ENCODE measurements at regions not wholly inside any gene's neighbourhood (a gene's known extent, or its start where the extent isn't known, plus 50 kb on each side); places are given as distances from the start of the nearest gene placed in this dataset.
"Not testable (repeated sequence)": the region's sequence is repeated elsewhere in the genome, so short reads cannot be mapped to it uniquely, and the experiment has no call there.

DNA sequence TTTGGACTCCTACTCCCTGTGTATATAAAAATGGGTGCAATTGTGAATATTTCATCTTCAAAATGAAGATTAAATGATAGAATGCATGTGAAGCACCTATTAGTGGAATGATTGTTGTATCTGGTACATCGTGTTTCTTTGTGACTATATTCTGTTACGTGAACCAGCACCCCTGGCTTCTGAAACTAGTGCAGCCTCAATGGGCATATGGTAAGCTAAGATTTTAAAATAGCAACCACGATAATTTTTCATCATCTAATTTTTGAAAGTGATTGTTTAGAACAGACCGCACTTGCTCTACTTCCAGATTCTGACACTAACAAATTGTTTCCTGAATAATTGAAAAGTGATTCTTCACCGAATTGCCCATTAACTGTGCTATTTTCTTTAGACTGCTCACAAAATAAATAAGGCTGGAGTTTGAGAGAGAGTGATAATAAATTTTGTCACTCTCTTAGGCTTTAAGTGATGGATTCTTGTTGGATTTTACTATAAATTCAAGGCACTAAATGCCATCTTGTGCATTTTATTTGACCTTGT is 806.1 kb upstream of the LRATD1 start:
- Mint-ChIP-seq H3K9me3 (peaks cover 8% of the 10 kb centered on the region), H3K36me3 (no peaks in the 10 kb centered on the region), H3K4me3 (no peak overlapping the region), H3K27ac (no peak overlapping the region), H3K4me1 (no peaks in the 10 kb centered on the region), H3K27me3 (no peaks in the 10 kb centered on the region)
- POLR2A ChIA-PET, result no interaction called here
- no peak for DNase-seq
- ATAC-seq (ENCODE audit: low read depth), result no peak

DNA sequence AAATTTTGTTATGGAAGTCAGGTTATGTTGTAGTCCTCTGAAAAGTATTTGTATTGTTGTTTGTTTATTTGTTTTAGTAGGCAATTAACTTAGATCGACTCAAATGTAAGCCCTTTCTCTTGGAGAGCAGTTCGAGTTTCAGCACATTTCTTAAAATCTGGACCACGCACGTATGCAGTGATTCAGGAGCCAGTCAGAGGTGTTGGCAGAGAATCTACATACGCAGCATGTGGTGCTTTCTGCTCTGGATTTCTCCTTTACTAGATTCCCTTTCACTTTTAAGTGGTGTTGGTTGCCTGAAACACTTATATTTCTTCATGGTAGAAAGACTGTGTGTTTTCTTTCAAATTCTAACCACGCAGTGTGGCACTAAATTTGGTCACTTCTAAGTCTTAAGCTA is 773.9 kb upstream of the LRATD1 start:
- H3K4me1 Mint-ChIP-seq, result no peaks in the 10 kb centered on the region
- no peak overlapping the region for H3K4me3 Mint-ChIP-seq
- no peaks in the 10 kb centered on the region for H3K36me3 Mint-ChIP-seq

DNA sequence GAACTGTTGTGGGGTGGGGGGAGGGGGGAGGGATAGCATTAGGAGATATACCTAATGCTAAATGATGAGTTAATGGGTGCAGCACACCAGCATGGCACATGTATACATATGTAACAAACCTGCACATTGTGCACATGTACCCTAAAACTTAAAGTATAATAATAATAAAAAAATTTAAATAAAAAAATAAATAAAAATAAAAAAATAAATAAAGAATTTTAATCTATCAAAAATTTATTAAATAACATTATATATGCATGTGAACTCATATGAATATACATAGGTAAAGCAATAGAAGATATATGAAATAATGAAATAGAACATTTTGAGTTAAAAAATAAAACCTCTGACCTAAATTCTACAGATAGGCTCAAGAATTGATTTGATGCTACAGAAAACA is 764.2 kb upstream of the LRATD1 start:
- H3K9me3 Mint-ChIP-seq; ATAC-seq (ENCODE audit: low read depth); H3K36me3 Mint-ChIP-seq; H3K4me3 Mint-ChIP-seq; POLR2A ChIA-PET; DNase-seq; H3K27me3 Mint-ChIP-seq; H3K4me1 Mint-ChIP-seq; H3K27ac Mint-ChIP-seq: not testable (repeated sequence)

More for the DNA sequence above, 773.9 kb upstream of the LRATD1 start:
- DNase-seq, result no peak
- POLR2A ChIA-PET, result no interaction called here
- no peaks in the 10 kb centered on the region for H3K27me3 Mint-ChIP-seq
- H3K9me3 Mint-ChIP-seq, result peaks cover 3% of the 10 kb centered on the region
- no peak for ATAC-seq (ENCODE audit: low read depth)
- H3K27ac Mint-ChIP-seq, result no peak overlapping the region

DNA sequence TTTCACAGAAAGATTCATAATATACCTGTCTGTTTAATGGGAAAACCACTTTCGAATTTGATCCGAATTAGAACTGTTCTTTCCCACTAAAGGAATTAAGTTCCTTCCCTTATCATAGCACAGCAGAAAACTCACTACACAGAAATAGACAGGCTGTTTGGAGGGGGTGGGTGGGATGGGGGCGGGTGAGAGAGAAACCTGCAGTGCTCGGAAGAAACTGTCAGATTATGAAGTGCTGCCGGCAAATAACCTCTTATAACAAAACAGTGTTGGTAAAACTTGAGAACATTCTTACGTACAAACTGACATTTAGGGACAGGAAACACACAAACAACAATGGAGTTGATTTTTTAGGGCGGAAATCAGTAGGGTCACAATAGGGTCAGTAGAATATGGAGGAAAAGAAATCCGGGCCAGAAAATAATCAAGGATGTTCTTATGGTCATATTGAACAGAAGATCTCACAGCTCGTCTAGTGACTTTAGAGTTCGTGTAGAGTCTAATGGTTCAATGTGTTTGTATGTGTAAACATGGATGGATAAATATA is 756.0 kb upstream of the LRATD1 start:
- Mint-ChIP-seq H3K4me1 (no peaks in the 10 kb centered on the region), H3K9me3 (peaks cover 3% of the 10 kb centered on the region), H3K27me3 (no peaks in the 10 kb centered on the region), H3K27ac (no peak overlapping the region), H3K4me3 (no peak overlapping the region), H3K36me3 (no peaks in the 10 kb centered on the region)
- POLR2A ChIA-PET, result no interaction called here
- no peak for ATAC-seq (ENCODE audit: low read depth)
- DNase-seq, result no peak

DNA sequence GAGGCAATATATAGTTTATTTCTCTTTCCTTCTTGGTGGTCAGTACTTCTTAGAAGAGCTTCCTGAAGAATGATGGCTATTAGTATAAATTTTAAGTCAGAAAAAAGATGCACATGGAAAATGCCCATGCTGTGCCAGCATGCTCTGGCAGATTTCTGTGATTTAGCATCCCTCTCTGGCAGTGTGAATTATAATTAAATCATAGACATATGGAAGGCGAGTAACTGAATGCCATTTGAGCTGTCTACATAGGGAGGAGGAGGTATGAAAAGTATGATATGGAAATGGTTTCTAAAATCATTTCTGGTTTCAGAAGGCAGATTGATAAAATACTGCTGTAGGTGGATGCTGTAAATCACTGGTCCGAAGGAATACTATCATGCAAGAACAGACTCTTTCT is 754.9 kb upstream of the LRATD1 start:
- Mint-ChIP-seq H3K4me1 (no peaks in the 10 kb centered on the region), H3K9me3 (peaks cover 3% of the 10 kb centered on the region), H3K4me3 (no peak overlapping the region), H3K36me3 (no peaks in the 10 kb centered on the region), H3K27me3 (no peaks in the 10 kb centered on the region), H3K27ac (no peak overlapping the region)
- no peak for ATAC-seq (ENCODE audit: low read depth)
- POLR2A ChIA-PET, result no interaction called here
- no peak for DNase-seq

DNA sequence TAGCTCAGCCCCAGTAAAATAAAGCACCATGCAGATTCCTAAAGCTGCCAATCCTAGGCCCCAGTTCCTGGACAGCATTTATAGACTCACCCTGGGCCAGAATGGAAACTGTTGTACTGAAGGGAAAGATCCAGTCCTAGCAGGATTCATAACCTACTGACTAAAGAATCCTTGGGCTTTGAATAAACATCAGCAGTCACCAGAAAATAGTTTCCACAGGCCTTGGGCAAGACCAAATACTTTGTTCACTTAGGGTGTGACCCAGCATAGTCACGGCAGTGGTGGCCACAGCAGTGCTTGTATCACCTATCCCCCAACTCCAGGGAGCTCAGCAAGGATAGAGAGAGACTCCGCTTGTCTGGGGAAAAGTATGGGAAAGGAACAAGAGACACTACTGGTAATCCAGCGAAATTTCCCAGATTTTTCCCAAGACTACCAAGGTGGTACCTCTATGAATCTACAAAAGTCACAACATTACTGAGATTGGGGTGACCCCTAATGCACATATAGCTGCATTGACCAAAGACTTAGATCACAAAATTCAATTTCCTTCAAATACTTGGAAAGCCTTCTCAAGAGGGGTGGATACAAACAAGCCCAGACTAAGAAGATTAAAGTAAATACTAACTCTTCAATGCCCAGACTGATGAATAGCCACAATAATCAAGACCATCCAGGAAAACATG is 748.1 kb upstream of the LRATD1 start:
- peaks cover 3% of the 10 kb centered on the region for H3K9me3 Mint-ChIP-seq
- no peaks in the 10 kb centered on the region for H3K27me3 Mint-ChIP-seq
- H3K27ac Mint-ChIP-seq, result no peak overlapping the region
- no peaks in the 10 kb centered on the region for H3K36me3 Mint-ChIP-seq
- no peak overlapping the region for H3K4me3 Mint-ChIP-seq
- ATAC-seq (ENCODE audit: low read depth) (no peak), DNase-seq (no peak)
- H3K4me1 Mint-ChIP-seq, result no peaks in the 10 kb centered on the region
- POLR2A ChIA-PET, result no interaction called here

DNA sequence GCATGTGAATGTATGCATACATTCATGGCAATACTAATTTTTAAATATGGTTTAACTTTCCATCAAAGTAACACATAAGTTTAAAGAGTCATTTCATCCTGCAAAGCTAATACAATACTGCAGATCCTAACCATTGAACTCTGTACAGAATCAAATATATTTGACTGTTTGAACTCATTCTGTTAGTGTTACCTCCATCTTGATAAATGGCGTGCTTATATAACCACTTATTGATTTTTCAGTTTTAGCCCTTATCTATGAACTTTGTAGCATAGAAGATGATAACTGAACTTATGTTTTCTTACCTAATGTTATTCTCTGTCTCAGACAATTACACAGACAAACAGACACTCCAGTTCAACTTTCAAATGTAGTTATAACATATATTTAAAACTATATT is 731.0 kb upstream of the LRATD1 start:
- H3K27ac Mint-ChIP-seq, result no peak overlapping the region
- POLR2A ChIA-PET, result no interaction called here
- ATAC-seq (ENCODE audit: low read depth) (no peak), DNase-seq (no peak)
- H3K4me3 Mint-ChIP-seq, result no peak overlapping the region
- no peaks in the 10 kb centered on the region for H3K36me3 Mint-ChIP-seq
- H3K9me3 Mint-ChIP-seq, result peaks cover 2% of the 10 kb centered on the region
- H3K4me1 Mint-ChIP-seq, result no peaks in the 10 kb centered on the region
- no peaks in the 10 kb centered on the region for H3K27me3 Mint-ChIP-seq

DNA sequence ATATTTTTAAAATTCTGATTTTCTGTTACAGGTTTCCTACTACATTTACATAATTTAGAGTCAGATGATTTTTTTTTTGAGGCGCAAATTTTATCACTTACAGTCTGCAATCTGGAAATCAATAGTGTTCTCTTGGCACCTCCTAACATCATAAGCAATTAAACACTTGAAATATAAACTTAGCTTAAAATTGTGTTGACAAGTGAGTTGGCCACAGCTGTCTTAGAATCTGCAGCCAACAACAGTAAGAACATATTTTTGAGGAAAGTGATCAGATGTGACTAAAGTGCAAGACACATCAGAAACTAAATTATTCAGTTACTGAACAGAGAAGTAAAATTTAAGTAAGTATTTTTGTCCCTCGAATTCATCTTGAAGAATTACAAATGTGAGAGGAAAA is 726.7 kb upstream of the LRATD1 start:
- Mint-ChIP-seq H3K27me3 (no peaks in the 10 kb centered on the region), H3K4me1 (no peaks in the 10 kb centered on the region), H3K27ac (no peak overlapping the region), H3K36me3 (no peaks in the 10 kb centered on the region), H3K9me3 (peaks cover 3% of the 10 kb centered on the region), H3K4me3 (no peak overlapping the region)
- ATAC-seq (ENCODE audit: low read depth), result no peak
- no peak for DNase-seq
- POLR2A ChIA-PET, result no interaction called here

DNA sequence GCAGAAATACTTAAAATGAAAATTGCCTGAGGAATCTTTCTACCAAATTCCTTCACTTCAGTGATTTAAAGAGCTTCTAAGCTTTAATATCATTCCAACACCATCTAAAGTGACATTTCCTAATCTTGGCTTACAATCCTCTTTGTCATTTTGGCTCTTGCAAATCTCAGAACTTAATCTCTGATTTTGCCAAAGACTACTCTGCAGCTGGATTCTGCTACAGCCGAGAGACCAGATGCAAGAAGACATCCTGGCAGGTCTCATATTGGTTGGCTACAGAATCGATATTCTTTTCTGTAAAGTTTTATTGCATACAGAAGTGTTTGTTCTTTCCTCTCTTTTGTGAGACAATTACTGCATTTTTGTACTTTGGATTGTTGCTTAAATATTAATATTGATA is 716.5 kb upstream of the LRATD1 start:
- no peak overlapping the region for H3K27ac Mint-ChIP-seq
- no peaks in the 10 kb centered on the region for H3K36me3 Mint-ChIP-seq
- no peak for DNase-seq

DNA sequence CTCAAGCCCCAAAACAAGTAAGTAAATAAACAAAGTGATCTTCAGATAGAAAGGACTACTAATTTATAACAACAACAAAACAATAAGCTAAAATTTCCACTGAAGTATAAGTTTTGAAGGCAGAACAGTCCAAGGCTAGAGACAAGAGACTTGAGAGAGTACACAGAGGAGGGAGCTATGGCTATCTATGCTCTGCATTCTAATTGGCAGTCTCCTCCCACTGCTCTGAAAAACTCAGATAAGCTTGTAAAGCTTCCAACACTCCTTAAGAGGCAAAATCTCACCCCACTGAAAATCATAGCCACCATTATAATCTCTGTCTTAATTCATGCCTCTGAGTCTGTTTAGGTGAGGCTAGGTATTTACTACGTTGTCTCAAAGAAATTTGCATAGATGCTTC is 714.6 kb upstream of the LRATD1 start:
- DNase-seq (no peak), ATAC-seq (ENCODE audit: low read depth) (no peak)
- no peak overlapping the region for H3K4me3 Mint-ChIP-seq
- H3K27ac Mint-ChIP-seq, result no peak overlapping the region
- POLR2A ChIA-PET, result no interaction called here
- H3K9me3 Mint-ChIP-seq, result no peaks in the 10 kb centered on the region
- H3K27me3 Mint-ChIP-seq, result no peaks in the 10 kb centered on the region
- H3K4me1 Mint-ChIP-seq, result no peaks in the 10 kb centered on the region
- H3K36me3 Mint-ChIP-seq, result no peaks in the 10 kb centered on the region

More for the DNA sequence above, 716.5 kb upstream of the LRATD1 start:
- no peak for ATAC-seq (ENCODE audit: low read depth)
- POLR2A ChIA-PET, result no interaction called here
- Mint-ChIP-seq H3K4me3 (no peak overlapping the region), H3K4me1 (no peaks in the 10 kb centered on the region), H3K27me3 (no peaks in the 10 kb centered on the region), H3K9me3 (peaks cover 2% of the 10 kb centered on the region)

DNA sequence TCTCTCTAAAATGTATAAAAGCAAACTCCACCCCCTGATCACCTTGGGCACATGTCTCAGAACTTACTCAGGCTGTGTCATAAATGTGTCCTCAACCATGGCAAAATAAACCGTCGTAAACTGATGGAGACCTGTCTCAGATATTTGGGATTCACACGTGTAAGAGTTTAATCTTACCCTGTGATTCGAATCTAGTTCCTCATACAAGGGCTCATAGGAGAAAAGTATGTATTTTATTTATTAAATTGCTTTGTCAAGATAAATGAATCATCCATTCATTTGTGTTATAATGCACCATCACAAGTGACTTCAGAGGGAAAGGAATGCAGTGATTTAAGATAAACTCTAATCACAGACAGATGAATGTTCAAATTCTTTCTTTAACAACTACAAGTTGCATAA is 712.5 kb upstream of the LRATD1 start:
- POLR2A ChIA-PET, result no interaction called here
- no peaks in the 10 kb centered on the region for H3K36me3 Mint-ChIP-seq
- no peak overlapping the region for H3K27ac Mint-ChIP-seq
- ATAC-seq (ENCODE audit: low read depth), result no peak
- H3K4me3 Mint-ChIP-seq, result no peak overlapping the region
- H3K4me1 Mint-ChIP-seq, result no peaks in the 10 kb centered on the region
- H3K9me3 Mint-ChIP-seq, result no peaks in the 10 kb centered on the region
- H3K27me3 Mint-ChIP-seq, result no peaks in the 10 kb centered on the region
- no peak for DNase-seq

DNA sequence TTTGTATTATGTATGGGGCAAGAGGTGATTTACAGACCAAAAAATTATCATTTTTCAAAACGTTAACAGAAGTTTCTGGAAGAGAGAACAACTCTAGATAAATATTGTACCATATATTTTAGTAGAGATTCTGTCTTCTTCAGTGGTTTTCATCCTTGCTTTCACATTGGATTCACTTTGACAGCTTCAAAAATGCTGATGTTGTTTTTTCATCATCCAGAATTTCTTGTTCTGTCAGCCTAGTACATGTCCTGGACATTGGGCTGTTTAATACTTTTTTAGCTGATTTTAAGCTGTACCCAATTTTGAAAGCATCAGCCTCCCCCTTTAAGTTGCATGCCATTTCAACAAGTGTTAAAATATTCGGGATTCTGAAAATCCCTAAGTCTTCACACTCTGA is 711.3 kb upstream of the LRATD1 start:
- POLR2A ChIA-PET, result no interaction called here
- ATAC-seq (ENCODE audit: low read depth) (no peak), DNase-seq (no peak)
- Mint-ChIP-seq H3K36me3 (no peaks in the 10 kb centered on the region), H3K4me1 (no peaks in the 10 kb centered on the region), H3K9me3 (no peaks in the 10 kb centered on the region), H3K27me3 (no peaks in the 10 kb centered on the region), H3K4me3 (no peak overlapping the region), H3K27ac (no peak overlapping the region)

DNA sequence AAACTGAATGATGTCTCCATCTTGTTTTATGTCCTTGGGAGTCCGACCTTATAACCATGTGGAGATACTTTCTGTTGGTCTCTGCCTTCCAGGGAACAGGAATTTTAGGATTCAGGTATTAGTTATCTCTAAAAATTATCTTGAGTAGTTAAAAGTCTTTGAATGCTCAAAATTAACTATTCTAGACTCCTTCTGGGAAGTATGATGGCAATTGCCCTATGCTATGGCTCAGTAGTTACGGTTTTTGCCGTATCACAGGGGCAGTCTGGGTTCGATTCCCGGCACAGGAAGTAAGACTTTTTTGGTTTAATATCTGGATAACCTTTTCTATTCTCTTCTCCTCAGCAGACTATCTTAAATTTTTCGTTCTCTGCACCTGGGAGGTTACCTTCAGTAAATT is 708.7 kb upstream of the LRATD1 start:
- Mint-ChIP-seq H3K27ac (no peak overlapping the region), H3K4me1 (no peaks in the 10 kb centered on the region), H3K27me3 (no peaks in the 10 kb centered on the region), H3K4me3 (no peak overlapping the region), H3K36me3 (no peaks in the 10 kb centered on the region), H3K9me3 (peaks cover under 1% of the 10 kb centered on the region)
- ATAC-seq (ENCODE audit: low read depth) (no peak), DNase-seq (no peak)
- POLR2A ChIA-PET, result no interaction called here

DNA sequence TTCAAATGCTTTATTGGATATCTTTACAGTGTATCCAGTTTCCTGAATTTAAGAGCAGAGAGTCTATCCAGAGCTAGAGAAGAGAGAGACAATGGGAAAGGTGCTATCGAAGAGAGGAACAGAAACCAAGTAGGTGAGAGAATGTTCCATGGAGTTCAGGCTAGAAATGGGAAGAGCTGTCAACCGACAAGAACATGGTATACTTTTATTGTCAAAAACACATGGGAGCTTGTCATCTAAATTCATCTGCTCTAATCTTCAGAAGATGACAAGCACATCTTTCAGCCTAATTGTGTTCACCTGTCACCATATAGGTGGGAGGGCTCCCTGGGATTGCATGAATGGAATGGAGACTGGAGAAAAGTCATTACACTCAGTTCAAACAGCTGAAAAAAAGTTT is 690.4 kb upstream of the LRATD1 start:
- no peak overlapping the region for H3K4me3 Mint-ChIP-seq

More for the DNA sequence above, 690.4 kb upstream of the LRATD1 start:
- DNase-seq (no peak), ATAC-seq (ENCODE audit: low read depth) (no peak)
- Mint-ChIP-seq H3K27me3 (no peaks in the 10 kb centered on the region), H3K27ac (no peak overlapping the region), H3K4me1 (no peaks in the 10 kb centered on the region), H3K36me3 (no peaks in the 10 kb centered on the region), H3K9me3 (peaks cover 2% of the 10 kb centered on the region)
- POLR2A ChIA-PET, result no interaction called here
